IPS-20b (cell line): ENCODE measurements at regions not wholly inside any gene's neighbourhood (a gene's known extent, or its start where the extent isn't known, plus 50 kb on each side); places are given as distances from the start of the nearest gene placed in this dataset.
A peak's percentile ranks its signal among the peaks of the same experiment; 100 is the strongest.

ENCODE experiments used
- H3K27ac ChIP-seq: one replicate; pipeline ENCODE4 v1.5.1; 2013; ENCODE audit warnings: low read length
- H3K27me3 ChIP-seq: 2 replicates; pipeline ENCODE4 v1.6.1; 2013; ENCODE audit warnings: mild to moderate bottlenecking, low read length, inconsistent platforms; ENCODE audit not compliant: insufficient read depth
- H3K36me3 ChIP-seq: 2 replicates; pipeline ENCODE4 v1.6.1; 2013; ENCODE audit warnings: low read depth, mild to moderate bottlenecking, inconsistent platforms, low read length, moderate library complexity; ENCODE audit not compliant: insufficient read depth
- H3K4me1 ChIP-seq: 2 replicates; pipeline ENCODE4 v1.6.1; 2013; ENCODE audit warnings: mild to moderate bottlenecking, control low read depth, inconsistent platforms, low read length, moderate library complexity; ENCODE audit not compliant: insufficient read depth
- H3K4me3 ChIP-seq: 2 replicates; pipeline ENCODE4 v1.5.1; 2013; ENCODE audit warnings: mild to moderate bottlenecking, low read length, inconsistent platforms
- H3K9ac ChIP-seq: 2 replicates; pipeline ENCODE4 v1.6.1; 2013; ENCODE audit warnings: low read depth, mild to moderate bottlenecking, inconsistent platforms, low read length, moderate library complexity
- H3K9me3 ChIP-seq: 2 replicates; pipeline ENCODE4 v1.6.1; 2013; ENCODE audit warnings: mild to moderate bottlenecking, low read depth, low read length, inconsistent platforms; ENCODE audit not compliant: insufficient read depth

GRCh38 chr4:135204311-135204710 is 1002.7 kb upstream of the PABPC4L start:
- Histone ChIP-seq H3K27ac (no peak overlapping the region), H3K36me3 (no peaks in the 10 kb centered on the region), H3K4me1 (no peaks in the 10 kb centered on the region), H3K9ac (no peak overlapping the region), H3K4me3 (no peak overlapping the region), H3K27me3 (no peaks in the 10 kb centered on the region), H3K9me3 (no peaks in the 10 kb centered on the region)

- peaks cover 9% of the 10 kb centered on the region; the same call in 1 of the 2 replicates for H3K4me1 ChIP-seq
- H3K9me3 ChIP-seq: no peaks in the 10 kb centered on the region
- H3K36me3 ChIP-seq: no peaks in the 10 kb centered on the region
- H3K27ac ChIP-seq: no peak overlapping the region
- no peak overlapping the region for H3K9ac ChIP-seq
- H3K27me3 ChIP-seq: no peaks in the 10 kb centered on the region
- H3K4me3 ChIP-seq: no peak overlapping the region
Measured at GRCh38 chr4:135201081-135201480, 999.5 kb upstream of the PABPC4L start.

- no peaks in the 10 kb centered on the region for H3K27me3 ChIP-seq
- H3K9me3 ChIP-seq: peaks cover 6% of the 10 kb centered on the region; the same call in 1 of the 2 replicates
- H3K36me3 ChIP-seq: no peaks in the 10 kb centered on the region
- H3K27ac ChIP-seq: no peak overlapping the region
- no peak overlapping the region for H3K9ac ChIP-seq
- H3K4me3 ChIP-seq: no peak overlapping the region
- peaks cover 9% of the 10 kb centered on the region; the same call in 1 of the 2 replicates for H3K4me1 ChIP-seq
Measured at GRCh38 chr4:135197641-135198040, 996.1 kb upstream of the PABPC4L start.

GRCh38 chr4:135194477-135194876 is 992.9 kb upstream of the PABPC4L start:
- peaks cover 9% of the 10 kb centered on the region; the same call in 1 of the 2 replicates for H3K4me1 ChIP-seq
- peaks cover 6% of the 10 kb centered on the region; the same call in 1 of the 2 replicates for H3K9me3 ChIP-seq
- H3K36me3 ChIP-seq: no peaks in the 10 kb centered on the region
- no peak overlapping the region for H3K4me3 ChIP-seq
- H3K9ac ChIP-seq: no peak overlapping the region
- no peak overlapping the region for H3K27ac ChIP-seq
- H3K27me3 ChIP-seq: no peaks in the 10 kb centered on the region

GRCh38 chr4:135192751-135193535 is 991.4 kb upstream of the PABPC4L start:
- Histone ChIP-seq H3K9me3 (peaks cover 6% of the 10 kb centered on the region; the same call in 1 of the 2 replicates), H3K27me3 (no peaks in the 10 kb centered on the region), H3K36me3 (no peaks in the 10 kb centered on the region)

GRCh38 chr4:135191596-135191995 is 990.0 kb upstream of the PABPC4L start:
- Histone ChIP-seq H3K4me1 (peaks cover 9% of the 10 kb centered on the region; the same call in 1 of the 2 replicates), H3K27me3 (no peaks in the 10 kb centered on the region), H3K27ac (no peak overlapping the region), H3K9me3 (peaks cover 6% of the 10 kb centered on the region; the same call in 1 of the 2 replicates), H3K4me3 (no peak overlapping the region), H3K9ac (no peak overlapping the region), H3K36me3 (no peaks in the 10 kb centered on the region)

More at GRCh38 chr4:135192751-135193535, 991.4 kb upstream of the PABPC4L start:
- H3K4me1 ChIP-seq: peaks cover 8% of the 10 kb centered on the region; the same call in 1 of the 2 replicates
- no peak overlapping the region for H3K4me3 ChIP-seq
- H3K27ac ChIP-seq: no peak overlapping the region
- H3K9ac ChIP-seq: no peak overlapping the region

GRCh38 chr4:135186002-135186401 is 984.4 kb upstream of the PABPC4L start:
- H3K36me3 ChIP-seq: no peaks in the 10 kb centered on the region
- H3K4me3 ChIP-seq: peak overlapping the region; percentile 20; the same call in 1 of the 2 replicates
- peak overlapping the region; percentile 65 for H3K27ac ChIP-seq

GRCh38 chr4:135185256-135185655 is 983.7 kb upstream of the PABPC4L start:
- Histone ChIP-seq H3K9ac (peak overlapping the region; percentile 52; the same call in 1 of the 2 replicates), H3K27ac (peak overlapping the region; percentile 55)

More at GRCh38 chr4:135186002-135186401, 984.4 kb upstream of the PABPC4L start:
- Histone ChIP-seq H3K27me3 (no peaks in the 10 kb centered on the region), H3K4me1 (peaks cover 19% of the 10 kb centered on the region), H3K9ac (no peak overlapping the region), H3K9me3 (no peaks in the 10 kb centered on the region)

GRCh38 chr4:135184715-135185114 is 983.1 kb upstream of the PABPC4L start:
- H3K9me3 ChIP-seq: no peaks in the 10 kb centered on the region
- peak overlapping the region; percentile 24; the same call in 1 of the 2 replicates for H3K9ac ChIP-seq
- no peak overlapping the region for H3K4me3 ChIP-seq
- H3K27me3 ChIP-seq: no peaks in the 10 kb centered on the region
- H3K27ac ChIP-seq: peak overlapping the region; percentile 55
- no peaks in the 10 kb centered on the region for H3K36me3 ChIP-seq
- H3K4me1 ChIP-seq: peaks cover 19% of the 10 kb centered on the region

More at GRCh38 chr4:135185256-135185655, 983.7 kb upstream of the PABPC4L start:
- no peaks in the 10 kb centered on the region for H3K9me3 ChIP-seq
- H3K36me3 ChIP-seq: no peaks in the 10 kb centered on the region
- 0 out of 2 replicates have a peak overlapping the region, but pooled peaks have one; percentile 4 for H3K4me3 ChIP-seq
- no peaks in the 10 kb centered on the region for H3K27me3 ChIP-seq
- peaks cover 19% of the 10 kb centered on the region for H3K4me1 ChIP-seq

GRCh38 chr4:135177321-135177720 is 975.7 kb upstream of the PABPC4L start:
- no peaks in the 10 kb centered on the region for H3K9me3 ChIP-seq
- no peaks in the 10 kb centered on the region for H3K4me1 ChIP-seq
- no peak overlapping the region for H3K9ac ChIP-seq
- no peak overlapping the region for H3K27ac ChIP-seq
- no peaks in the 10 kb centered on the region for H3K27me3 ChIP-seq
- no peaks in the 10 kb centered on the region for H3K36me3 ChIP-seq
- no peak overlapping the region for H3K4me3 ChIP-seq

GRCh38 chr4:135166661-135167060 is 965.1 kb upstream of the PABPC4L start:
- no peaks in the 10 kb centered on the region for H3K4me1 ChIP-seq
- no peaks in the 10 kb centered on the region for H3K36me3 ChIP-seq
- H3K27ac ChIP-seq: no peak overlapping the region
- no peaks in the 10 kb centered on the region for H3K9me3 ChIP-seq
- H3K9ac ChIP-seq: no peak overlapping the region
- H3K27me3 ChIP-seq: no peaks in the 10 kb centered on the region
- H3K4me3 ChIP-seq: no peak overlapping the region

- no peak overlapping the region for H3K4me3 ChIP-seq
- no peaks in the 10 kb centered on the region for H3K27me3 ChIP-seq
- no peaks in the 10 kb centered on the region for H3K36me3 ChIP-seq
- no peak overlapping the region for H3K27ac ChIP-seq
- H3K4me1 ChIP-seq: no peaks in the 10 kb centered on the region
- no peaks in the 10 kb centered on the region for H3K9me3 ChIP-seq
- no peak overlapping the region for H3K9ac ChIP-seq
Measured at GRCh38 chr4:135164601-135165000, 963.0 kb upstream of the PABPC4L start.
